ENCODE measurements at regions not wholly inside any gene's neighbourhood (a gene's known extent, or its start where the extent isn't known, plus 50 kb on each side); places are given as distances from the start of the nearest gene placed in this dataset.

DNA sequence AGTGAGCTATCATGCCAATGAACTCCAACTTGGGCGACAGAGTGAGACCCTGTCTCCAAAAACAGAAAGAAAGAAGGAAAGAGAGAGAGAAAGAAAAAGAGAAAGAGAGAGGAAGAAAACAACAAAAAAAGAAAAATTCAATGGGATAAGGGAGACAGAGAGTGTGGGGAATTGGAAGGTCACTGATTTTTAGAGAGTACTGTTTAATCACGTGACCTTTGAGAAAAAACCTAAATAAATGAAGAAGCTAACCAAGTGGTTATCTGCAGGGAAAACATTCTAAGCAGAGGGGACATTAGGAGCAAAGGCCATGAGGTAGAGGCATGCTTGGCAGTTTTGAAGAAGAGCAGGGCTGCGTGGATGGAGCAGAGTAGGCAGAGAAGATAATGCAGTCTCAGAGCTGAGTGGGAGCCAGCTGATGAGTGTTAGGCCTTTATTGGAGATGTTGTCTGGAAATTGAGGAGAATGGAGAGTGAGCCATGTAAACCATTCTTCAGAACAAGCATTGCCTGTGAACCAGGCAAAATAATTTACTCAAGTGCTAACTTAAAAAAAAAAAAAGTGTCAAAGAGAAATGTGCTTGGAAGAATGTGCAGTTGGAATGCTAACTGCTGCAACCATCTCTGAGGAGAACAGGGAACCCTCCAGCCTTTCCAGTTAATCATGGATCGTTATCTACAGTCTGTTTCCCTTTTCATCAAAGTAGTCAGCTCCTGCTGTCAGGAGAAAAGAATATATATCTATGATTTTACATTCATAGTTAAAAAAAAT is 377.3 kb upstream of the SEMA6D start (continued):
- TF ChIP-seq, protein P1, sequence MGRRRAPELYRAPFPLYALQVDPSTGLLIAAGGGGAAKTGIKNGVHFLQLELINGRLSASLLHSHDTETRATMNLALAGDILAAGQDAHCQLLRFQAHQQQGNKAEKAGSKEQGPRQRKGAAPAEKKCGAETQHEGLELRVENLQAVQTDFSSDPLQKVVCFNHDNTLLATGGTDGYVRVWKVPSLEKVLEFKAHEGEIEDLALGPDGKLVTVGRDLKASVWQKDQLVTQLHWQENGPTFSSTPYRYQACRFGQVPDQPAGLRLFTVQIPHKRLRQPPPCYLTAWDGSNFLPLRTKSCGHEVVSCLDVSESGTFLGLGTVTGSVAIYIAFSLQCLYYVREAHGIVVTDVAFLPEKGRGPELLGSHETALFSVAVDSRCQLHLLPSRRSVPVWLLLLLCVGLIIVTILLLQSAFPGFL (CRISPR knock-in tag; IDR thresholded peaks at IDR 0.05; ENCODE audit: borderline replicate concordance), result no peak
- TF ChIP-seq, protein P2, sequence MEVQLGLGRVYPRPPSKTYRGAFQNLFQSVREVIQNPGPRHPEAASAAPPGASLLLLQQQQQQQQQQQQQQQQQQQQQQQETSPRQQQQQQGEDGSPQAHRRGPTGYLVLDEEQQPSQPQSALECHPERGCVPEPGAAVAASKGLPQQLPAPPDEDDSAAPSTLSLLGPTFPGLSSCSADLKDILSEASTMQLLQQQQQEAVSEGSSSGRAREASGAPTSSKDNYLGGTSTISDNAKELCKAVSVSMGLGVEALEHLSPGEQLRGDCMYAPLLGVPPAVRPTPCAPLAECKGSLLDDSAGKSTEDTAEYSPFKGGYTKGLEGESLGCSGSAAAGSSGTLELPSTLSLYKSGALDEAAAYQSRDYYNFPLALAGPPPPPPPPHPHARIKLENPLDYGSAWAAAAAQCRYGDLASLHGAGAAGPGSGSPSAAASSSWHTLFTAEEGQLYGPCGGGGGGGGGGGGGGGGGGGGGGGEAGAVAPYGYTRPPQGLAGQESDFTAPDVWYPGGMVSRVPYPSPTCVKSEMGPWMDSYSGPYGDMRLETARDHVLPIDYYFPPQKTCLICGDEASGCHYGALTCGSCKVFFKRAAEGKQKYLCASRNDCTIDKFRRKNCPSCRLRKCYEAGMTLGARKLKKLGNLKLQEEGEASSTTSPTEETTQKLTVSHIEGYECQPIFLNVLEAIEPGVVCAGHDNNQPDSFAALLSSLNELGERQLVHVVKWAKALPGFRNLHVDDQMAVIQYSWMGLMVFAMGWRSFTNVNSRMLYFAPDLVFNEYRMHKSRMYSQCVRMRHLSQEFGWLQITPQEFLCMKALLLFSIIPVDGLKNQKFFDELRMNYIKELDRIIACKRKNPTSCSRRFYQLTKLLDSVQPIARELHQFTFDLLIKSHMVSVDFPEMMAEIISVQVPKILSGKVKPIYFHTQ (CRISPR knock-in tag; IDR thresholded peaks at IDR 0.05), result no peak
- TF ChIP-seq FOXJ3 (CRISPR knock-in tag; IDR thresholded peaks at IDR 0.05; ENCODE audit: borderline replicate concordance) (no peak), PRDM15 (CRISPR knock-in tag; IDR thresholded peaks at IDR 0.05) (no peak), GRHL2 (CRISPR knock-in tag; IDR thresholded peaks at IDR 0.05; ENCODE audit: insufficient replicate concordance, severe bottlenecking) (no peak), ZBTB21 (CRISPR knock-in tag; IDR thresholded peaks at IDR 0.05; ENCODE audit: borderline replicate concordance) (no peak), ZNF423 (CRISPR knock-in tag; IDR thresholded peaks at IDR 0.05) (no peak)

DNA sequence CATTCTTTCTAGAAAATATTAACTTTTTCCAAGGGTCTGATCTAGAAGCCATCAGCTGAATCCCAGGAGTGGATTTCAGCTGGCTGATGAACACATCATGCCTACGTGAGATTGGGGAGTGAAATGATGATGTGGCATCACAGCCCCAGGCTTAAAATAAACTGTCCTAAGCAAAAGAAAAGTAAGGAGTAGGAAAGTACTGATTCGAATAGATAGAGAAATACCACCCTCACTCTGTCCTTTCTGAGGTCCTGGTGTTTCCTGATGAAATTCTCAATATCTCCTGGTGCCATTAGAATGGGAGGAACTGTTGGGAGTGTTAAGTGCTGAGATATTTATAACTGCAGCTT is 376.8 kb upstream of the SEMA6D start:
- CTCF ChIA-PET, result no interaction called here
- DNase-seq (ENCODE audit: low spot score) (no peak), ATAC-seq (no peak)
- Mint-ChIP-seq H3K27me3 (ENCODE audit: low read depth) (no peaks in the 10 kb centered on the region), H3K36me3 (no peaks in the 10 kb centered on the region), H3K9me3 (peaks cover 9% of the 10 kb centered on the region; the same call in 1 of the 2 replicates), H3K4me1 (no peaks in the 10 kb centered on the region), H3K4me3 (no peak overlapping the region), H3K27ac (no peak overlapping the region)
- POLR2A ChIA-PET, result interaction anchor here (0.6 kb wide), 1 partner anchor 1654 kb away, joined by 3 read pairs; no protein-coding TSS in a partner anchor
- TF ChIP-seq USF1 (CRISPR knock-in tag; IDR thresholded peaks at IDR 0.05) (no peak), MXD4 (CRISPR knock-in tag; IDR thresholded peaks at IDR 0.05; ENCODE audit: borderline replicate concordance) (no peak), NR2C2 (CRISPR knock-in tag; IDR thresholded peaks at IDR 0.05) (no peak), ERG (CRISPR knock-in tag; IDR thresholded peaks at IDR 0.05) (no peak), ATF1 (CRISPR knock-in tag; IDR thresholded peaks at IDR 0.05) (no peak), TCF7 (CRISPR knock-in tag; IDR thresholded peaks at IDR 0.05; ENCODE audit: low read depth) (no peak), GRHL2 (CRISPR knock-in tag; IDR thresholded peaks at IDR 0.05; ENCODE audit: insufficient replicate concordance, severe bottlenecking) (no peak), ZNF396 (CRISPR knock-in tag; IDR thresholded peaks at IDR 0.05; ENCODE audit: borderline replicate concordance) (no peak), NR3C1 (CRISPR knock-in tag; conservative IDR thresholded peaks at IDR 0.05; ENCODE audit: low read depth) (no peak)
- TF ChIP-seq, protein P1 (CRISPR knock-in tag; IDR thresholded peaks at IDR 0.05; ENCODE audit: borderline replicate concordance), result no peak
- TF ChIP-seq, protein P3, sequence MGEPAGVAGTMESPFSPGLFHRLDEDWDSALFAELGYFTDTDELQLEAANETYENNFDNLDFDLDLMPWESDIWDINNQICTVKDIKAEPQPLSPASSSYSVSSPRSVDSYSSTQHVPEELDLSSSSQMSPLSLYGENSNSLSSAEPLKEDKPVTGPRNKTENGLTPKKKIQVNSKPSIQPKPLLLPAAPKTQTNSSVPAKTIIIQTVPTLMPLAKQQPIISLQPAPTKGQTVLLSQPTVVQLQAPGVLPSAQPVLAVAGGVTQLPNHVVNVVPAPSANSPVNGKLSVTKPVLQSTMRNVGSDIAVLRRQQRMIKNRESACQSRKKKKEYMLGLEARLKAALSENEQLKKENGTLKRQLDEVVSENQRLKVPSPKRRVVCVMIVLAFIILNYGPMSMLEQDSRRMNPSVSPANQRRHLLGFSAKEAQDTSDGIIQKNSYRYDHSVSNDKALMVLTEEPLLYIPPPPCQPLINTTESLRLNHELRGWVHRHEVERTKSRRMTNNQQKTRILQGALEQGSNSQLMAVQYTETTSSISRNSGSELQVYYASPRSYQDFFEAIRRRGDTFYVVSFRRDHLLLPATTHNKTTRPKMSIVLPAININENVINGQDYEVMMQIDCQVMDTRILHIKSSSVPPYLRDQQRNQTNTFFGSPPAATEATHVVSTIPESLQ (CRISPR knock-in tag; IDR thresholded peaks at IDR 0.05), result no peak
- TF ChIP-seq, protein P4, sequence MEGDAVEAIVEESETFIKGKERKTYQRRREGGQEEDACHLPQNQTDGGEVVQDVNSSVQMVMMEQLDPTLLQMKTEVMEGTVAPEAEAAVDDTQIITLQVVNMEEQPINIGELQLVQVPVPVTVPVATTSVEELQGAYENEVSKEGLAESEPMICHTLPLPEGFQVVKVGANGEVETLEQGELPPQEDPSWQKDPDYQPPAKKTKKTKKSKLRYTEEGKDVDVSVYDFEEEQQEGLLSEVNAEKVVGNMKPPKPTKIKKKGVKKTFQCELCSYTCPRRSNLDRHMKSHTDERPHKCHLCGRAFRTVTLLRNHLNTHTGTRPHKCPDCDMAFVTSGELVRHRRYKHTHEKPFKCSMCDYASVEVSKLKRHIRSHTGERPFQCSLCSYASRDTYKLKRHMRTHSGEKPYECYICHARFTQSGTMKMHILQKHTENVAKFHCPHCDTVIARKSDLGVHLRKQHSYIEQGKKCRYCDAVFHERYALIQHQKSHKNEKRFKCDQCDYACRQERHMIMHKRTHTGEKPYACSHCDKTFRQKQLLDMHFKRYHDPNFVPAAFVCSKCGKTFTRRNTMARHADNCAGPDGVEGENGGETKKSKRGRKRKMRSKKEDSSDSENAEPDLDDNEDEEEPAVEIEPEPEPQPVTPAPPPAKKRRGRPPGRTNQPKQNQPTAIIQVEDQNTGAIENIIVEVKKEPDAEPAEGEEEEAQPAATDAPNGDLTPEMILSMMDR (IDR thresholded peaks at IDR 0.05), result no peak

All from WTC11 (cell line).